IMR-90 (cell line): ENCODE measurements at regions not wholly inside any gene's neighbourhood (a gene's known extent, or its start where the extent isn't known, plus 50 kb on each side); places are given as distances from the start of the nearest gene placed in this dataset.

Experiments
- BHLHE40 ChIP-seq: fragments of 150-350 bp; IDR thresholded peaks from 2 replicates; pipeline ENCODE4 v1.6.1; 2016; ENCODE audit warnings: mild to moderate bottlenecking, low read depth, low read length
- CEBPB ChIP-seq: IDR thresholded peaks from 2 replicates; pipeline ENCODE4 v1.6.1; 2012; ENCODE audit warnings: low read depth, low read length, improper control_type of control experiment
- CHD1 ChIP-seq: IDR thresholded peaks from 2 replicates; pipeline ENCODE4 v1.6.1; 2012; ENCODE audit warnings: low read depth, low read length, improper control_type of control experiment
- CTCF ChIP-seq: conservative IDR thresholded peaks from 2 replicates; pipeline ENCODE4 v1.5.1; 2012; ENCODE audit warnings: mild to moderate bottlenecking, low read depth, low read length, improper control_type of control experiment
- ELK1 ChIP-seq: fragments of 150-350 bp; IDR thresholded peaks from 2 replicates; pipeline ENCODE4 v1.6.1; 2016; ENCODE audit warnings: low read depth, mild to moderate bottlenecking, low read length, moderate library complexity, borderline replicate concordance
- FOS ChIP-seq: fragments of 150-350 bp; IDR thresholded peaks from 2 replicates; pipeline ENCODE4 v1.6.1; 2016; ENCODE audit warnings: low read depth, low read length
- MAFK ChIP-seq: IDR thresholded peaks from 2 replicates; pipeline ENCODE4 v1.6.1; 2012; ENCODE audit warnings: low read depth, low read length, improper control_type of control experiment
- MAZ ChIP-seq: IDR thresholded peaks from 2 replicates; pipeline ENCODE4 v1.6.1; 2012; ENCODE audit warnings: low read depth, mild to moderate bottlenecking, low read length, improper control_type of control experiment, moderate library complexity, borderline replicate concordance
- POLR2A ChIP-seq: IDR thresholded peaks from 2 replicates; pipeline ENCODE4 v1.6.1; 2012; ENCODE audit warnings: mild to moderate bottlenecking, low read depth, low read length
- RAD21 ChIP-seq: IDR thresholded peaks from 2 replicates; pipeline ENCODE4 v1.6.1; 2012; ENCODE audit warnings: low read length, improper control_type of control experiment
- RCOR1 ChIP-seq: IDR thresholded peaks from 2 replicates; pipeline ENCODE4 v1.6.1; 2012; ENCODE audit warnings: mild to moderate bottlenecking, low read length, improper control_type of control experiment; ENCODE audit not compliant: insufficient replicate concordance
- RFX5 ChIP-seq: IDR thresholded peaks from 2 replicates; pipeline ENCODE4 v1.8.0; 2012; ENCODE audit warnings: low read depth, mild to moderate bottlenecking, low read length, moderate library complexity
- SMC3 ChIP-seq: fragments of 150-350 bp; IDR thresholded peaks from 2 replicates; pipeline ENCODE4 v1.6.1; 2016; ENCODE audit warnings: low read depth, mild to moderate bottlenecking, antibody characterized with exemption, low read length, moderate library complexity
- USF2 ChIP-seq: fragments of 150-350 bp; IDR thresholded peaks from 2 replicates; pipeline ENCODE4 v1.6.1; 2017; ENCODE audit warnings: mild to moderate bottlenecking, antibody characterized with exemption, low read length, low read depth

- no peak for TF ChIP-seq POLR2A
- no peak for TF ChIP-seq SMC3
- no peak for TF ChIP-seq CTCF
- TF ChIP-seq RFX5: no peak
- TF ChIP-seq RAD21: no peak
- no peak for TF ChIP-seq MAFK
- TF ChIP-seq ELK1: no peak
- TF ChIP-seq MAZ: no peak
- TF ChIP-seq USF2: no peak
- no peak for TF ChIP-seq RCOR1
- no peak for TF ChIP-seq CHD1
- TF ChIP-seq CEBPB: no peak
- no peak for TF ChIP-seq FOS
- no peak for TF ChIP-seq BHLHE40
Observed at GRCh38 chr13:97082461-97083207, 88.4 kb upstream of the OXGR1 start.
